Activated T-helper 1 cell treated with Interleukin-2 at 50 U/mL for 16 hours (primary cell): ENCODE measurements at regions not wholly inside any gene's neighbourhood (a gene's known extent, or its start where the extent isn't known, plus 50 kb on each side); places are given as distances from the start of the nearest gene placed in this dataset.

Source experiments
- DNase-seq: peaks from one replicate; pipeline ENCODE4 v3.0.0-alpha.2; 2020; ENCODE audit warnings: low read depth

- no peak for DNase-seq
Observed at GRCh38 chr19:32105527-32106310, 239.7 kb upstream of the ZNF507 start.

- no peak for DNase-seq
Observed at GRCh38 chr19:32122258-32122657, 223.2 kb upstream of the ZNF507 start.

DNA sequence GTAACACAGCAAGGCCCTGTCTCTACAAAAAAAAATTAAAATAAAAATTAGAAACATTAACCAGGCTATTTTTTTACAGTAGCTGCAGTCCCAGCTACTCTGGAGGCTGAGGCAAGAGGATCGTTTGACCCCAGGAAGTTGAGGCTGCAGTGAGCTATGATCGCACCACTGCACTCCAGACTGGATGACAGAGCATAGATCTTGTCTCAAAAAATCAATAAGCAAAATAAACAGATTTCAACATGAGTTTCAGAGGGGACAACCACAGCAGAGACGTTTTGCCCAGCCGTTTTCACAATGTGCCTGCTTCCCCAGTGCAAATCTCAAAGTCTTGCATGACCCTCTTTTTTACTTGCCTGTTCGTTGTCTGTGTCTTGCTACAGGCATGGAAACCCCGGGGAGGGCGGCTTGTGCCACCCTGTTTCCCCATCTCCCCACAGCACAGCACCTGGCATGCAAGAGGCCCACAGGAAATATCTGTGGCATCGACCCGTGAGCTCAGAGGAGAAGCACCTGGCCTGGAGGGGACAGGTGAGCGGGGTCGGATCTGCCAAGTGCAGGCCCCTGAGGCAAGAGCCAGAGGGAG, 222.0 kb upstream of the ZNF507 start:
- DNase-seq, result no peak

- DNase-seq, result no peak
Observed at GRCh38 chr19:32124585-32124984, 220.8 kb upstream of the ZNF507 start.

- no peak for DNase-seq
Observed at GRCh38 chr19:32129141-32129540, 216.3 kb upstream of the ZNF507 start.

DNA sequence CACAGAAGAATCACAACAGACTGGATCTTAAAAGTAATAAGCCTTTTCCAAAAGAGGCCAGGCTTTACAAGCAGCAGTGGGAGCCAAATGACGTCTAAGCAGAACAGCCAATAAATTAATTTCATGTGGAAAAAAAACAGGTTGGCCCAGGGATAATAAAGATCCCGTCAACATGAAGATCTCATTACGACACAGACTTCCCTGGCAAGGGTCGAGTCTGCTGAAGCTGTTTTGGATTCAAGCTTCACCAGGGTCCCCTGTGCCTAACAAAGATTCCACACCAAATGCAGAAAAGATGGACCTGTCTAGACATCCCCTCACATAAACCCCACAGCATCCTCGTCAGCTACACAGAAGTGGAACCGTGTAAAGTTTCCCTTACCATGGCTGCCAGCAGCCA, 215.1 kb upstream of the ZNF507 start:
- no peak for DNase-seq

DNA sequence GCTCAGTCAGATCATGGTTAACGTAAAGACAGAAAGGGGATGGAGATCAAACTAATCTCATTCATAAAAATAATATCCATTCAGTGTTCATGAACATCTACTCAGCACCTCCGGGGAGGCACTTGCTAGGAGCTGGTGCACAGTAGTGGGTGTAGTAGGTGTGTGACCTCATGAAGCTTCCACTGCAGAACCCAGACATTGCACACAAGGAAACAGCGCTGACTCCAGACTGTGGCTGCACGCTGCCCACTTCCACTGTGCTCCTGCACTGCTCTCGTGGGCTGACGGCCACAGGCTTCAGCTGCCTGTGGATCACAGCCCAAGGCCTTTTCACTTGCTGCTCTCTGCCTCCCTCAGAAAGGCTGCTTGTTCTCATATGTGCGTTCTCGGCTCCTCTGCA, 214.4 kb upstream of the ZNF507 start:
- DNase-seq, result no peak

- no peak for DNase-seq
Observed at GRCh38 chr19:32138416-32138815, 207.0 kb upstream of the ZNF507 start.

DNA sequence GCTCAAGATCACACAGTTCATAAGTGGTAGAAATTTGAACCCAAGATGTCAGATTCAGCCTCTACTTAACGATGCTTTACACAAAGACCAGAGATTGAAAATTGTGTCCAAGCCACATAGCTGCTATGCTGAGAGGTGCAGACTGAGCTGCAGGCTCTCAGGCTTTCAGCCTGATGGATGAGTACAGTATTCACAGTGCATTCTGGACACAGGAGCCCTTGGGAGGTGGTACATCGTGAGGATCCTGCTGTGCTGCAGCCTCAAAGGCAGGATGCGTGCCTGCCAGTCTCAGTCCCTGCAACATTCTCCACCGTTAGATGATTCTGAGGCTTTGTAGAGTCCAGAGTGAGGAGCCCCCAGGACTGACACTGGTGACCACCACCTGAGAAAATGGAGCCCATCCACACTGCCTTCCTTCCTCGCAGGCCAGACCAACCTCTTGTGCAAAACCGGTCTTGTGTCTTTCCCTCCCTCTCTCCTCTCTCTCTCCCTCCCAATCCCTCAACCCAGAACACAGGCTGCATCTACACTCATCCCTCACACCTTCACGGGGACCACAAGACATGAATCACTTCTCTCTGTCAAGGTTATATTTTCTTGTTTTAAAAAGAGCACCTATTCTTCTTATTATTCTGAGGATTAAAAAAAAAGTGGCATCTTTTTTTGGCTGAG, 203.4 kb upstream of the ZNF507 start:
- no peak for DNase-seq

- DNase-seq, result no peak
Observed at GRCh38 chr19:32146664-32147063, 198.7 kb upstream of the ZNF507 start.

DNA sequence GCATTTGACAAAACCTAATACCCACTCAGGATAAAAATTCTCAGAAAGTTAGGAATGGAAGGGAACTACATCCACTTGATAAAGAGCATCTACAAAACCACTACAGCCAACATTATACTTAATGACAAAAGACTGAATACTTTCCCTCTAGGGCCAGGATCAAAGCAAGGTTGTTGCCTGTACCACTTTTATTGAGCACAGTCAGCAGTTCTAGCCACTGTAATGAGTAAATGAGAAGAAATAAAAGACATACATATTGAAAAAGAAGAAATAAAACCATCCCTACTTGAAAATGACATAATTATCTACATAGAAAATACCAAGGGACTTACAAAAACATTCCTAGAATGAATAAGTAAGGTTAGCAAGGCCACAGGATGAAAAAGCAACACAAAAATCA, 194.8 kb upstream of the ZNF507 start:
- no peak for DNase-seq

DNA sequence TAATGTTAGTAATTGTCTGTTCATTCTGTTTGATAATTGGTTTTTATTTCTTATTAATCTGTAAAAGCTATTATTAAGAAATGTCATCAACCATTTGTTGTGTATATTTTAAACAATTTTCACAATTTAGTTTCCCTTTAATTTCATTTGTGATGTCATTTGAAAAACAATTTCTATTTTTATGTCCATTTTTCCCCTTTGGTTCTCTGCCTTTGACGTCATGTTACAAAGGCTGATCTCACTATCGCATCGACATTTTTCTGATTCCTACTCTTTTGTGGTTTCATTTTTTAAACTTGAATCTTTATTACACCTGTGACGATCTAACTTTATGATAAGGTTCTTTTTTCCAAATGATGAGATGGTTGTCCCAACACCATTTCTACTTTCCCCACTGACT, 191.0 kb upstream of the ZNF507 start:
- DNase-seq, result no peak

DNA sequence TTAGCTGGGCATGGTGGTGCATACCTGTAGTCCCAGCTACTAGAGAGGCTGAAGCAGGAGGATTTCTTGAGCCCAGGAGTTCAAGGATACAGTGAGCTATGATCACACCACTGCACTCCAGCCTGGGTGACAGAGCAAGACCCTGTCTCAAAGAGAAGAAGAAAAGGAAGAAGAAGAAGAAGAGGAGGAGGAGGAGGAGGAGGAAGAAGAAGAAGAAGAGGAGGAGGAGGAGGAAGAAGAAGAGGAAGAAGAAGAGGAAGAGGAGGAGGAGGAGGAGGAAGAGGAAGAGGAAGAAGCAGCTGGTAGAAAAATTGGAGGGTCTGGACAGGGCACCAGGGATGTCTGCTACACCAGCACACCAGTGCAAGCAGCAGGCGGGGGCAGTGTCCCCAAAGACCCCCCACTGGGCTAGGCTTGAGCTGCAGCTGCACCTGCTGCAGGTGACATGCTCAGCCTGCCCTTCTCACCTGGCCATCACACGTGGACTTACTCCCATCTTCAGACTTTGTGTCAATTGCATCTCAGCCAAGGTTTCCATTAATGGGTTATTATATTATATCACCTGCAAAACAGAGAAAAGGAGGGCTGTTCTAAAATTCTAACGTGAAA, 180.9 kb upstream of the ZNF507 start:
- no peak for DNase-seq

DNA sequence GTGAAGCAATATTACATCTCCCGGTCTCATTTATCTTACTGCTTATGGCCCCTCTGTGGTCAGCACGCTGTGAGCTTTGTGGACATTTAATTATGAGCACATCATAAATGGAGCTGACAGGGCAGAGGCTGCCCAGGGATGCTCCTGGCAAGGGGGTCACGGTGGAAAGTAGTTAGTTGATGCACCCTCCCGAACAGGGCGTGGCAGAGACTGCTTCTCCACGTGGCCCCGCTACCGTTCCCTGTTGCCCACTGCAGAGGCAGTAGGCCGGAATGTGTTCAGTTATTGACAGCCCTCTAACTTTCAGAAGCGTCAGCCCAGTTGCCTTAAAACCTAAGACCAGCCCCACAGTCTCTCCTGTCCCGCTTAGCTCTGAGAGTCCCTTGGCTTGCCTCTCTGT, 180.3 kb upstream of the ZNF507 start:
- no peak for DNase-seq

DNA sequence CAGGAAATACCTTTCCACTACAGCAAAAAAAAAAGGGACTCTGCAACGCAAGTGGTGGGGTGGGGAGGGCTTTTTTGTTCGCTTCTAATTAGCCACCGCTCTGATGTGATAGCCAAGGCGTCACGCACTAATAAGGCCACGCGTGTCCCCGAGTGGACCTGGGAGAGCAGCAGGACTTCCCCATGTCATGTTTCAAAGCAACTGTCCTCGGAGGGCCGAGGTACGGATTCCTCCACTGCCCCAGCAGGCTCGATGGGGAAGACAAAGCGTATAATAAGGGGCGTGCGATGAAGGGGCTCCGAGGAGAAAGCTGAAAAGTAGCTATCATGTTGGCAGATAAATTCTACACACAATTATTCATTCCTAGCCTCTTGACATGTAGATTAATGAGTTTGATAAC, 179.7 kb upstream of the ZNF507 start:
- DNase-seq, result no peak

DNA sequence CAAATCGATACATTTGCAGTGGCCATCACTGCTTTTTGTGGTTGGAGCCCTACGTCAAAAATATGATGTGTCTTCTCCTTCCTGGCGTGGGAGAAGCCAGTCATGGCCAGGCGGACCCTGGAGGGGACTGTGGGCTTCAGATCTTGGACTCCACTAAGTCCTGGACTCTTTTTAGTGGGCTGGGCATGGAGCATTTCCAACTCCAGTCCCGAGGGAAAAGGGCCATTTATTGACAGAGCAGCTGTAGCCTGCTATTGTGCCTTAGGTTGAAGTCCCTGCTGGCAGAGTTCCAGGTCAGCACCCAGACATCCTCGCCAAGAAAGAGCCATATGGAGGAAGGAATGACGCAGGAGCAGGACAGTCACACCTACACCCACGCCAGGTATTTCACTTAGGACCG, 179.2 kb upstream of the ZNF507 start:
- no peak for DNase-seq

GRCh38 chr19:32168111-32168510, 177.3 kb upstream of the ZNF507 start:
- DNase-seq, result no peak

GRCh38 chr19:32168606-32169005, 176.8 kb upstream of the ZNF507 start:
- no peak for DNase-seq

DNA sequence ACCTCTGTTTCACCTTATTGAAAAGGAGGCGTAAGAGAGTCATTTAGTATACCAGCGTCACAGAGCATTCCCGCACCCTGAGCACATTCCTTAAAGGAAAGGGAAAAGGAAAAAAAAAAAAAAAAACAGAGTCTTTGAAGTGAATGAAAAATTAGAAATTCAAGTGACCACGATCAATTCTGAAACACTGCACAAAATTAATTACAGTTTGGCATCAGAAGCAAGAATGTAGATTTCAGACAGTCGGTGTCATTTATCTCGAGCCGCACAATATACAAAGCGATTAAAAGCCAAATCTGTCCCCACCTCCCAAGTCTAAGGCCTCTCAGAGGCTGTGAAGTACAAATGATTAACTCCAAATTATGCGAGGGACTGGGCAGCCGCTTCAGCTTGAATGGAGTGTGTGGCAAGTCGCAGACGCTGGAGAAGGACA, 173.7 kb upstream of the ZNF507 start:
- no peak for DNase-seq

GRCh38 chr19:32172566-32173160, 172.7 kb upstream of the ZNF507 start:
- DNase-seq, result no peak

- no peak for DNase-seq
Observed at GRCh38 chr19:32173836-32174235, 171.6 kb upstream of the ZNF507 start.

DNA sequence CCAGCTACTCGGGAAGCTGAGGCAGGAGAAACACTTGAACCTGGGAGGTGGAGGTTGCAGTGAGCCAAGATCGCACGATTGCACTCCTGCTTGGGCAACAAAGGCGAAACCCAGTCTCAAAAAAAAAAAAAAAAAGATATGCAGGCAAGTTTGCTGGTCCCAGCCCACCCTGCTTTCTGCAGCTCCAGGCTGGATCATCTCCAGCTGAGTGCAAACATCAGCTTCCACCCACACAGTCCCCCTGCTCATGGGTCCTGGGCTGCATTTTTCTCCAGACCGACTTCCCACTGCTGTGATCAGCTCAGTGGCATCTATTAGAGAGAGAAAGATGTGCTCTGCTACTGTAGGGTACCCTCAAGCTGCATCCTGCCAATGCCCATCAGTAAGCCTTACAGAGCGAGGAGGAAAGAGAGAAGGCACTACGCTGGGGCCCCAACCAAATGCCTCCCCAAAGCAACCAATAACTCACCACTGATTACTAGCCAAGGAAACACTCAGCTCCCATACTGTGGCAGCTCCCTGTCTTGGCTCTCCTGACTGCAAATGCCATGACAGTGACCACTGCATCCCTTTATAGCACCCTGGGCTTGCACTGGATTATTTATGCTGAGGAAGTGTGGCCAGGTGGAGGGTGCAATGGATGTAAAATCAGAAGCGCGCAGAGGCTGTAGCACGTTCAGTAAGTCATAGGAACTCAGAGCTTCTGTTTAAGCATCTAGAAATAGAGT, 170.9 kb upstream of the ZNF507 start:
- DNase-seq, result no peak
